ENCODE measurements at regions not wholly inside any gene's neighbourhood (a gene's known extent, or its start where the extent isn't known, plus 50 kb on each side); places are given as distances from the start of the nearest gene placed in this dataset.

GRCh38 chr11:92546603-92547002 lies 322.0 kb downstream of the FAT3 start:
- H3K79me2 ChIP-seq (ENCODE audit: insufficient read depth), result no peaks in the 10 kb centered on the region
- TF ChIP-seq REST (IDR thresholded peaks at IDR 0.05; ENCODE audit: low read depth, low read length), result no peak
- TF ChIP-seq RCOR1 (IDR thresholded peaks at IDR 0.05; ENCODE audit: low read length), result no peak
- TF ChIP-seq RAD21 (IDR thresholded peaks at IDR 0.05; ENCODE audit: low read length), result no peak
- no peak for TF ChIP-seq NFIC (IDR thresholded peaks at IDR 0.05; ENCODE audit: borderline replicate concordance)
- TF ChIP-seq TEAD4 (IDR thresholded peaks at IDR 0.05; ENCODE audit: borderline replicate concordance, insufficient read depth), result no peak
- no peak for TF ChIP-seq CHD2 (IDR thresholded peaks at IDR 0.05; ENCODE audit: low read length, partially characterized antibody)
- TF ChIP-seq RXRA (IDR thresholded peaks at IDR 0.05; ENCODE audit: borderline replicate concordance, low read depth), result no peak
- TF ChIP-seq FOXJ3 (CRISPR knock-in tag; IDR thresholded peaks at IDR 0.05), result no peak
- no peak for TF ChIP-seq POLR2AphosphoS5 (IDR thresholded peaks at IDR 0.05; ENCODE audit: low read depth, low read length)
- TF ChIP-seq IRF3 (IDR thresholded peaks at IDR 0.05; ENCODE audit: low read depth, low read length), result no peak
- TF ChIP-seq JUND (IDR thresholded peaks at IDR 0.05), result no peak
- TF ChIP-seq SMC3 (IDR thresholded peaks at IDR 0.05; ENCODE audit: low read depth, low read length), result no peak
- TF ChIP-seq NRF1 (IDR thresholded peaks at IDR 0.05; ENCODE audit: low read depth, low read length), result no peak
- TF ChIP-seq MEF2A (IDR thresholded peaks at IDR 0.05; ENCODE audit: borderline replicate concordance, low read depth), result no peak
- TF ChIP-seq TCF12 (IDR thresholded peaks at IDR 0.05), result no peak
- no peak for TF ChIP-seq USF2 (IDR thresholded peaks at IDR 0.05; ENCODE audit: borderline replicate concordance, low read depth, low read length)
- no peak for TF ChIP-seq EP300 (IDR thresholded peaks at IDR 0.05; ENCODE audit: borderline replicate concordance in 1 of 2, low read depth in 1 of 2, low read length in 1 of 2)
- TF ChIP-seq FOXM1 (IDR thresholded peaks at IDR 0.05; ENCODE audit: low read depth), result no peak
- TF ChIP-seq GABPA (IDR thresholded peaks at IDR 0.05; ENCODE audit: low read depth), result no peak
- TF ChIP-seq USF1 (IDR thresholded peaks at IDR 0.05; ENCODE audit: borderline replicate concordance, low read depth), result no peak
- H3K4me3 ChIP-seq (ENCODE audit: low read depth in 2 of 2, low read length in 1 of 2), result no peak overlapping the region
- DNase-seq, result no peak
- H3K4me2 ChIP-seq, result no peak overlapping the region
- H3K27ac ChIP-seq (ENCODE audit: low read depth in 2 of 2, low read length in 1 of 2), result no peak overlapping the region
- H3K36me3 ChIP-seq (replicated peaks in 1 of 2; ENCODE audit: control insufficient read depth in 1 of 2, insufficient read depth in 2 of 2, low read length in 1 of 2), result no peaks in the 10 kb centered on the region
- no peaks in the 10 kb centered on the region for H3K9me2 ChIP-seq
- ChIA-PET POLR2A (no interaction called here), CTCF (no interaction called here)
- H2AFZ ChIP-seq (ENCODE audit: low read depth), result no peak overlapping the region
- H3F3A ChIP-seq (replicated peaks; ENCODE audit: insufficient read depth), result no peaks in the 10 kb centered on the region
- no peaks in the 10 kb centered on the region for H4K20me1 ChIP-seq (ENCODE audit: insufficient read depth)
- H3K4me1 ChIP-seq (ENCODE audit: control insufficient read depth in 1 of 2, insufficient read depth in 2 of 2, low read depth in 1 of 2, low read length in 1 of 2), result no peaks in the 10 kb centered on the region; a peak in 2 of 4 replicates
- H3K9me3 ChIP-seq, result no peaks in the 10 kb centered on the region
- H3K9ac ChIP-seq, result no peak overlapping the region
- no peaks in the 10 kb centered on the region for H3K27me3 ChIP-seq (ENCODE audit: insufficient read depth)
- whole genome bisulfite sequencing (ENCODE audit: low lambda C conversion rate), result 70% methylated on average over 5 of the region's 5 CpGs

Data from SK-N-SH (cell line).